Panc1 (cell line): ENCODE measurements at regions not wholly inside any gene's neighbourhood (a gene's known extent, or its start where the extent isn't known, plus 50 kb on each side); places are given as distances from the start of the nearest gene placed in this dataset.

ENCODE experiments used
- POLR2AphosphoS5 ChIP-seq: IDR thresholded peaks from 2 replicates; pipeline ENCODE4 v1.6.1; 2012; ENCODE audit warnings: mild to moderate bottlenecking, low read depth, low read length, moderate library complexity
- TCF7L2 ChIP-seq: IDR thresholded peaks from 2 replicates; pipeline ENCODE4 v1.6.1; 2011; ENCODE audit warnings: mild to moderate bottlenecking, low read depth, low read length, inconsistent platforms
- TF ChIP-seq, protein P1 (sequence below): fragments of 450-650 bp; IDR thresholded peaks from 2 replicates; pipeline ENCODE4 v1.5.1; 2017; ENCODE audit warnings: mild to moderate bottlenecking

- TF ChIP-seq, protein P1, sequence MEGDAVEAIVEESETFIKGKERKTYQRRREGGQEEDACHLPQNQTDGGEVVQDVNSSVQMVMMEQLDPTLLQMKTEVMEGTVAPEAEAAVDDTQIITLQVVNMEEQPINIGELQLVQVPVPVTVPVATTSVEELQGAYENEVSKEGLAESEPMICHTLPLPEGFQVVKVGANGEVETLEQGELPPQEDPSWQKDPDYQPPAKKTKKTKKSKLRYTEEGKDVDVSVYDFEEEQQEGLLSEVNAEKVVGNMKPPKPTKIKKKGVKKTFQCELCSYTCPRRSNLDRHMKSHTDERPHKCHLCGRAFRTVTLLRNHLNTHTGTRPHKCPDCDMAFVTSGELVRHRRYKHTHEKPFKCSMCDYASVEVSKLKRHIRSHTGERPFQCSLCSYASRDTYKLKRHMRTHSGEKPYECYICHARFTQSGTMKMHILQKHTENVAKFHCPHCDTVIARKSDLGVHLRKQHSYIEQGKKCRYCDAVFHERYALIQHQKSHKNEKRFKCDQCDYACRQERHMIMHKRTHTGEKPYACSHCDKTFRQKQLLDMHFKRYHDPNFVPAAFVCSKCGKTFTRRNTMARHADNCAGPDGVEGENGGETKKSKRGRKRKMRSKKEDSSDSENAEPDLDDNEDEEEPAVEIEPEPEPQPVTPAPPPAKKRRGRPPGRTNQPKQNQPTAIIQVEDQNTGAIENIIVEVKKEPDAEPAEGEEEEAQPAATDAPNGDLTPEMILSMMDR = no peak
- TF ChIP-seq POLR2AphosphoS5 (no peak), TCF7L2 (no peak)
Observed at GRCh38 chr4:75142382-75142781, 209.5 kb downstream of the PARM1 start.
